Stomach smooth muscle (tissue), 2 donors: ENCODE measurements at regions not wholly inside any gene's neighbourhood (a gene's known extent, or its start where the extent isn't known, plus 50 kb on each side); places are given as distances from the start of the nearest gene placed in this dataset.

ENCODE experiments used
- H3K27ac ChIP-seq: one replicate; pipeline ENCODE4 v1.7.0; 2013; ENCODE audit warnings: mild to moderate bottlenecking, low read length, inconsistent platforms
- H3K27me3 ChIP-seq, 2 donors: one replicate each; pipeline ENCODE4 v1.7.0; 2013; ENCODE audit warnings: low read length in 2 of 2; ENCODE audit not compliant: insufficient read depth in 2 of 2, control insufficient read depth in 1 of 2
- H3K36me3 ChIP-seq, 2 donors: one replicate each; pipeline ENCODE4 v1.7.0; 2013; ENCODE audit warnings: low read length in 2 of 2; ENCODE audit not compliant: control insufficient read depth in 2 of 2, insufficient read depth in 2 of 2
- H3K4me1 ChIP-seq: one replicate; pipeline ENCODE4 v1.7.0; 2013; ENCODE audit warnings: low read length; ENCODE audit not compliant: control insufficient read depth, insufficient read depth
- H3K4me3 ChIP-seq, 2 donors: one replicate each; pipeline ENCODE4 v1.7.0; 2013; ENCODE audit warnings: low read length in 2 of 2
- H3K9ac ChIP-seq, 2 donors: one replicate each; pipeline ENCODE4 v1.7.0; 2013; ENCODE audit warnings: low read length in 2 of 2, mild to moderate bottlenecking in 1 of 2
- H3K9me3 ChIP-seq, 2 donors: one replicate each; pipeline ENCODE4 v1.7.0; 2013; ENCODE audit warnings: low read length in 2 of 2; ENCODE audit not compliant: control insufficient read depth in 2 of 2
- donor health status: healthy.
- donor health status: Pancreatic carcinoma.

- H3K27ac ChIP-seq = no peak overlapping the region
- no peaks in the 10 kb centered on the region for H3K36me3 ChIP-seq
- H3K4me3 ChIP-seq = no peak overlapping the region
- H3K4me1 ChIP-seq = no peaks in the 10 kb centered on the region
- H3K9me3 ChIP-seq = no peaks in the 10 kb centered on the region
- no peak overlapping the region for H3K9ac ChIP-seq
- no peaks in the 10 kb centered on the region for H3K27me3 ChIP-seq
Observed at GRCh38 chr1:57860931-57861565, 437.2 kb upstream of the DAB1 start.

DNA sequence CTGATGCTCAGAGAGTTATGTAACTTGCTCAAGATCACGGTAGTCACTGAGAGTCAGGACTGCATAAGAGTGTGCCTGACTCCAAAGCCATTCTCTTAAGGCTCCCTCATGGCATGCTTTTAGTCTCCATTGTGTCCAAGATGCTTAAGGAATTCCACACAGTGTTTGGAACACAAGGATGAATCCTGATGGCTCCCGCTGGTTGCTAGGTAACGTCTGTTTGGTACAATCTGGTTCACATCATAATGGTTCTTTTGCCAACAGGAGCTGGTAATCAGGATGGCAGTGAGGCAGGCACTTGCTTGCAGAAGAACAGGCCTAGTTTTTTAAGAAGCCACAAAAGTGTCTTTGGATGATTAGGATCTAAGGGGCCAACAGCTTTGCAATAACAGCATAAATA lies 436.5 kb upstream of the DAB1 start:
- Histone ChIP-seq H3K4me3 (no peak overlapping the region), H3K9ac (no peak overlapping the region), H3K36me3 (no peaks in the 10 kb centered on the region), H3K27me3 (no peaks in the 10 kb centered on the region), H3K9me3 (no peaks in the 10 kb centered on the region), H3K27ac (no peak overlapping the region), H3K4me1 (no peaks in the 10 kb centered on the region)

- no peak overlapping the region for H3K27ac ChIP-seq
- H3K4me3 ChIP-seq = no peak overlapping the region
- no peaks in the 10 kb centered on the region for H3K27me3 ChIP-seq
- no peaks in the 10 kb centered on the region for H3K36me3 ChIP-seq
- no peaks in the 10 kb centered on the region for H3K4me1 ChIP-seq
- no peak overlapping the region for H3K9ac ChIP-seq
- H3K9me3 ChIP-seq = no peaks in the 10 kb centered on the region
Observed at GRCh38 chr1:57858740-57859139, 434.9 kb upstream of the DAB1 start.

GRCh38 chr1:57857809-57858208 lies 433.9 kb upstream of the DAB1 start:
- Histone ChIP-seq H3K27me3 (no peaks in the 10 kb centered on the region), H3K9me3 (no peaks in the 10 kb centered on the region), H3K27ac (no peak overlapping the region), H3K4me1 (no peaks in the 10 kb centered on the region), H3K4me3 (no peak overlapping the region), H3K9ac (no peak overlapping the region), H3K36me3 (no peaks in the 10 kb centered on the region)

DNA sequence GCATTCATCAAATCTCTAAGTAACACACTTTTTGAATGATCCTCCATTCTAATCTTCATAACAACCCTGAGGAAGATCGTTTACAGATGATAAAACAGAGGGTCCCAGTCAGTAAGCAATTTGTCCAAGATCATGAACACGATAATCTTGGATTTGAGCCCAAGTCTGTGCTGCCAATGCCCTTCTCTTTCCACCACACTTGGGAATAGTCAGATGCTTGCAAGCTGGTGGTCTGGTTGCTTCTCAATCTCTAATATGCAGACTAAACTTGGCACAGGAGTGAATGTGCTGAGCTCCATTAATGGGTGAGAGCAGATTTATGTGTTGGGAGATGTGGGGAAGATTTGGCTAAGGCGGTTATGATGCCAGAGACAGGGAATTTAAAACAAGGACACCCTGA lies 430.6 kb upstream of the DAB1 start:
- Histone ChIP-seq H3K27ac (no peak overlapping the region), H3K36me3 (no peaks in the 10 kb centered on the region), H3K9ac (no peak overlapping the region), H3K4me3 (no peak overlapping the region), H3K9me3 (no peaks in the 10 kb centered on the region), H3K27me3 (no peaks in the 10 kb centered on the region), H3K4me1 (no peaks in the 10 kb centered on the region)

DNA sequence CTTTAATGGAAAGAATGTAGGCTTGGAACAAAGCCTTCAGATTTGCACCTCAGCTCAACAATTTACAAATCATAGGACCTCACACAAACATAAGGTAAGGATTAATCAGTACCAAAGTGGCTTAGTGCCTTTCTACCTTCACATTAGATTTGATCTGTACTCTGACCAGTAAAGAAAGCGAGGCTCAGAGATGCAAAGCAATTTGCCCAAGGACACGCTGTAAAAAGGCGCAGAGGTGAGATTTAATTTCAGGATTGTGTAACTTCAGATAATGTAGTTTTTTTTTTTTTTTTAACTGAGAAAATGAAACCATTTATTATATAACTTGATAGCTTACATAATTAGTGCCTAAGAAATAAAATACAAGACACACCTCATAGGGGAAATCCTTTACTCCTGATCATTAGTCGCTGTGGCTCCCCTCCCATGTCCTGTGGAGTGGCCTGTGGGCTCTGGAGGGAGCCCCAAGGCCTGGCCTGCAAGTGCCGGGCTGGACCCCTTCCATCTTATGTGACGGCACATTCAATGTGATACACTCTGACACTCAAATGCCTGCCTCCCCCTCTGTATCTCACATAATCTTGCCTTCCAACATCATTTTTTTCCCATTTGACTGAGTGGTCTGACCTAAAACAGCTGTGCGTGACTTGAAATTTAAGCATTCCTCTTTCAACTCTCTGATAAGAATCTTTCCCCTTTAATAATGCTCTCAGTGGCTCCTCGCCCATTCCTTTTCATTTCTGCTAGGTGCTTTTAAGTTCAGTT lies 426.5 kb upstream of the DAB1 start:
- Histone ChIP-seq H3K36me3 (no peaks in the 10 kb centered on the region), H3K9me3 (no peaks in the 10 kb centered on the region), H3K27ac (no peak overlapping the region), H3K27me3 (no peaks in the 10 kb centered on the region), H3K4me3 (no peak overlapping the region), H3K4me1 (no peaks in the 10 kb centered on the region), H3K9ac (no peak overlapping the region)

- Histone ChIP-seq H3K27ac (no peak overlapping the region), H3K4me3 (no peak overlapping the region)
Observed at GRCh38 chr1:57848406-57848805, 424.5 kb upstream of the DAB1 start.

DNA sequence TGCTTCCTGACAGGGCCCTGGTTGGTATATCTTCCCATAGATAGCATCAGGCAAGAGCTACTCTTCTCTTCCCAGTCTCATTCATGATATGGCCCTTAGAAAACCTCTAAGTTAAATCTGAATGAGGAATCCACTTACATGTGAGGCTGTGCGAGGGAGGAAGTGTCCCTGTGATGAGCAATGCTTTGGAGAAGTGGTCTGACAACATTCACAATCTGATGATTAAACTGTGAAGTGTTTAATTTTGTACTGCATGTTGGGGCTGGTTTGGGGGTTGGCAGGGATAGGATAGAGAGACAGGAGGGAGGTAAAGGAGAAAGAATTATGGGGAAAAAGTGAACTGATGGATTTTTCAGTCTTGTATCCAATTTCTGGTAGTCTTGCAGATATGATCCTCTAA lies 421.2 kb upstream of the DAB1 start:
- H3K36me3 ChIP-seq = no peaks in the 10 kb centered on the region
- no peak overlapping the region for H3K9ac ChIP-seq
- no peaks in the 10 kb centered on the region for H3K27me3 ChIP-seq
- no peak overlapping the region for H3K27ac ChIP-seq
- no peak overlapping the region for H3K4me3 ChIP-seq
- no peaks in the 10 kb centered on the region for H3K9me3 ChIP-seq
- no peaks in the 10 kb centered on the region for H3K4me1 ChIP-seq

More at GRCh38 chr1:57848406-57848805, 424.5 kb upstream of the DAB1 start:
- Histone ChIP-seq H3K9me3 (no peaks in the 10 kb centered on the region), H3K9ac (no peak overlapping the region), H3K36me3 (no peaks in the 10 kb centered on the region), H3K4me1 (no peaks in the 10 kb centered on the region), H3K27me3 (no peaks in the 10 kb centered on the region)

DNA sequence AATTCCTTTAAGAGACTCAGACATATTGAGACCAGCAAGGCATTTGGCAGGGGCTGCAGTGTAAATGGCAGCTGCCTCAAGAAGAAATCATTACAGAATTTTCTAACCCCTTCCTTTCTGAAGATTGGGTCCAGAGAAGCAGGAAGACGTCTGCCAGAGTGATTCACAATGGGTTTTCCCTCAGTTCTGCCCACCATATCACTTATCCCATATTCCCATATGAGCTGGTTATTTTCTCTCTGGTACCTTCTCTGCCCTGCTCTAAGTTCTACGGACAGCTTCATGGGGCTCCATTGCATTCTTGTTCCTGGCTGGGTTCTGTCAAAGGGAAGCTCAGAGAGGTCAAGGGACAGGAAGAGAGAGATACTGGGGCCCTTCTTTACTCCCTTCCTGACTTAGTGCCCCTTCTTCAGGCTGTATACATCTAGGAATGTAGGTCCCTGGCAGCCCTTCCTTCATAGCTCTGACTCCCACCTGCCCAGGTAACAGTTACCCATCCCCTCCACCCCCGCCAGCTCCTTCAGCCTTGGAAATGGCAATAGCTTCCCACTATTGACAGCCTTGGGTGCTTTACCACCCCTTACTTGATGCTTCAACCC lies 420.6 kb upstream of the DAB1 start:
- H3K27me3 ChIP-seq = no peaks in the 10 kb centered on the region
- H3K9ac ChIP-seq = no peak overlapping the region
- H3K4me1 ChIP-seq = no peaks in the 10 kb centered on the region
- no peak overlapping the region for H3K4me3 ChIP-seq
- H3K27ac ChIP-seq = no peak overlapping the region
- H3K9me3 ChIP-seq = no peaks in the 10 kb centered on the region
- no peaks in the 10 kb centered on the region for H3K36me3 ChIP-seq

DNA sequence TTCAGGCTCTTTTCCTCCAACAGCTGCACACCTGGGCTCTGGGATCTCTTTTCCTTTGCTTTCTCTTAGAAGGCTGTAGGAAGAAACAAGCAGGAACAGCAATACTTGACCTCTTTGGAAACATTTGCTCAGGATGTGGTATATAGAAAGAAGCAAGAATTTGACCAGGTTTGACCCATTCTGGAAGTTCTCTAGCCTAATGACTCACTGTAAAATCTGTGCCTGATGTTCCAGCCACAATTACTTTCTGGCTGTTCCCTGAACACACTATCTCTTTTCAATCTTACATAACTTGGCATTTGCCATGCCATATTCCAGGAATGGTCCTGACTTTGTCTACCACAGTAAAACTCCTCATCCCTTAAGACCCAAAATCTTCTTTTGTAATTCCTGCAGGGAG lies 419.9 kb upstream of the DAB1 start:
- Histone ChIP-seq H3K4me1 (no peaks in the 10 kb centered on the region), H3K9me3 (no peaks in the 10 kb centered on the region), H3K9ac (no peak overlapping the region), H3K27ac (no peak overlapping the region), H3K4me3 (no peak overlapping the region), H3K27me3 (no peaks in the 10 kb centered on the region), H3K36me3 (no peaks in the 10 kb centered on the region)

DNA sequence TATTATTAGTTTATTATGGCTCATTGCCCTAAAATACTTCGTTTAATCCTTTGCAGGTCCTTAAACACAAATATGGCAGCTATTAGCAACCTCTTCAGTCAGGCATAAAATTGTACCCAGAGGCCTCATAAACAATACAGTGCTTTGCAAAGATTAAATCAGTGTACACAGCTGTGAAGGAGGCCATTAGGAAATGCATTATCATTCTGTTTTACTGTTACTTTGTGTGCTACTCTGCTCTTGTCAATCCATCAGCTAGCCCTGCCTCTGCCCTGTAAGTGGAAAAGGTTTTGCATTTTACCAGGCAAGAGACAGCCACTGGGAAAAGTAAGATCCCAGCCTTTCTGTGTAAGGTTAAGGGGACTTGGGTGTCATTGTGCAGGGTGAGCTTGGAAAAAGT lies 415.7 kb upstream of the DAB1 start:
- Histone ChIP-seq H3K36me3 (no peaks in the 10 kb centered on the region), H3K9ac (no peak overlapping the region), H3K27me3 (no peaks in the 10 kb centered on the region), H3K4me3 (no peak overlapping the region), H3K9me3 (no peaks in the 10 kb centered on the region), H3K27ac (no peak overlapping the region), H3K4me1 (no peaks in the 10 kb centered on the region)
